Esophagus mucosa (tissue), 1 donor: ENCODE measurements at regions not wholly inside any gene's neighbourhood (a gene's known extent, or its start where the extent isn't known, plus 50 kb on each side); places are given as distances from the start of the nearest gene placed in this dataset.

Source experiments
- ATAC-seq: fragments of 200-7000 bp; cut with Tn5 transposase; one replicate; pipeline ENCODE4 v1.9.1; 2020
- donor health status: DM: yes; HTN: yes; CAD: no.

- ATAC-seq, result no peak
Observed at GRCh38 chr22:34055525-34056200, 135.4 kb upstream of the LARGE1 start.

- ATAC-seq, result no peak
Observed at GRCh38 chr22:34057726-34058125, 137.4 kb upstream of the LARGE1 start.

- ATAC-seq, result no peak
Observed at GRCh38 chr22:34064696-34065095, 144.4 kb upstream of the LARGE1 start.

GRCh38 chr22:34067031-34067430 lies 146.8 kb upstream of the LARGE1 start:
- ATAC-seq, result no peak

- ATAC-seq, result no peak
Observed at GRCh38 chr22:34068001-34068400, 147.7 kb upstream of the LARGE1 start.

GRCh38 chr22:34070051-34070450 lies 149.8 kb upstream of the LARGE1 start:
- no peak for ATAC-seq

GRCh38 chr22:34070531-34070930 lies 150.3 kb upstream of the LARGE1 start:
- ATAC-seq, result no peak

GRCh38 chr22:34072585-34072984 lies 152.3 kb upstream of the LARGE1 start:
- no peak for ATAC-seq

- ATAC-seq, result no peak
Observed at GRCh38 chr22:34080433-34080832, 160.2 kb upstream of the LARGE1 start.

GRCh38 chr22:34096770-34097169 lies 176.5 kb upstream of the LARGE1 start:
- no peak for ATAC-seq

- ATAC-seq, result peak; percentile 36
Observed at GRCh38 chr22:34099278-34099677, 179.0 kb upstream of the LARGE1 start.

GRCh38 chr22:34102633-34103032 lies 182.4 kb upstream of the LARGE1 start:
- no peak for ATAC-seq

- ATAC-seq, result peak; percentile 54
Observed at GRCh38 chr22:34105461-34106062, 185.3 kb upstream of the LARGE1 start.

- no peak for ATAC-seq
Observed at GRCh38 chr22:34108168-34108567, 187.9 kb upstream of the LARGE1 start.

- peak; percentile 76 for ATAC-seq
Observed at GRCh38 chr22:34111210-34111824, 191.0 kb upstream of the LARGE1 start.

GRCh38 chr22:34113381-34113780 lies 193.1 kb upstream of the LARGE1 start:
- no peak for ATAC-seq

GRCh38 chr22:34114406-34114805 lies 194.1 kb upstream of the LARGE1 start:
- ATAC-seq, result no peak

GRCh38 chr22:34115722-34116121 lies 195.4 kb upstream of the LARGE1 start:
- no peak for ATAC-seq

- ATAC-seq, result no peak
Observed at GRCh38 chr22:34116126-34116525, 195.8 kb upstream of the LARGE1 start.

GRCh38 chr22:34122042-34122441 lies 201.8 kb upstream of the LARGE1 start:
- no peak for ATAC-seq

- ATAC-seq, result no peak
Observed at GRCh38 chr22:34129691-34130486, 209.6 kb upstream of the LARGE1 start.

- ATAC-seq, result no peak
Observed at GRCh38 chr22:34135749-34136148, 215.5 kb upstream of the LARGE1 start.

GRCh38 chr22:34150023-34150422 lies 229.7 kb upstream of the LARGE1 start:
- ATAC-seq, result no peak
